SIG-M5 (cell line): ENCODE measurements at regions not wholly inside any gene's neighbourhood (a gene's known extent, or its start where the extent isn't known, plus 50 kb on each side); places are given as distances from the start of the nearest gene placed in this dataset.
"Not testable (repeated sequence)": the region's sequence is repeated elsewhere in the genome, so short reads cannot be mapped to it uniquely, and the experiment has no call there.

ENCODE experiments used
- DNase-seq: peaks from one replicate; lab custom pipeline; 2025; lab: John Stamatoyannopoulos, UW

DNA sequence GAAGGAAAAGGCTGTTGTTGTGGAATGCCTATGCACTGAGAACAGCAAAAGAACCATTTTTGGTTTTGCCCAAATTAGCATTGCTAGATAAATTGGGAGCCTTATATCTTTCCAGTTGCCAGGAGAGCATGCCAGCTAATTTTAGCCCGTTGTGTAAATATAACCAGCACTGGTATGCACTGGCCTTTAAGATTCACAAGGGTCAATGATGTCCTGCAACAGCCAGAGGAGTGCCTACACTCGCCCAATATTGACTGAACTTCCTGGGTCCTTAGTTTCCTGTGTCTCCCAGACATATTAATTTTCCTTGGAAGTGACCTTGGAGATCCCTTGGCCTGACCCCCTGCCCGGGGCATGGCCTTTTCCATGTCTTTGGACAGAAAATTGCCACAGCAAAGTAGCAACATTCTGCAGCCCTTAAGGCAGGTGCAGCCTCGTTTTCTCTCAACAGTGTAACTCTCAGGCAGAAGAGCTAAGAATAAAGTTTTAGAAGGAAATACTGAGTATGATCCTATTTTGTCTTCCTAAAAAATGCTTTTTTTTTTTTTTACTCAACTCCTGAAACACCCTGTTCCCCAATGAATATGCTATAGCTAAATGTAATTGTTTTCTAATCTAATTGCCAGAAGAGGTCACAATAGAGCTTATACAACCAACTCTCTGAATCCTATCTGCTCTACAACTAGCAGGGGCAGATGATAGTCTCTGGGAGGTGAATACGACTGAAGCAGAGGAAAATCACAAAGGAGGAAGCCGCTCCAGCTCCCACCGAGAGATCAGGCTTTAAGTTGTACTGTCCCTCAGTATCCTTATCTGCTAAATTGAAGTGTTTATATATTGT is 131.9 kb upstream of the PCGF5 start:
- no peak for DNase-seq

DNA sequence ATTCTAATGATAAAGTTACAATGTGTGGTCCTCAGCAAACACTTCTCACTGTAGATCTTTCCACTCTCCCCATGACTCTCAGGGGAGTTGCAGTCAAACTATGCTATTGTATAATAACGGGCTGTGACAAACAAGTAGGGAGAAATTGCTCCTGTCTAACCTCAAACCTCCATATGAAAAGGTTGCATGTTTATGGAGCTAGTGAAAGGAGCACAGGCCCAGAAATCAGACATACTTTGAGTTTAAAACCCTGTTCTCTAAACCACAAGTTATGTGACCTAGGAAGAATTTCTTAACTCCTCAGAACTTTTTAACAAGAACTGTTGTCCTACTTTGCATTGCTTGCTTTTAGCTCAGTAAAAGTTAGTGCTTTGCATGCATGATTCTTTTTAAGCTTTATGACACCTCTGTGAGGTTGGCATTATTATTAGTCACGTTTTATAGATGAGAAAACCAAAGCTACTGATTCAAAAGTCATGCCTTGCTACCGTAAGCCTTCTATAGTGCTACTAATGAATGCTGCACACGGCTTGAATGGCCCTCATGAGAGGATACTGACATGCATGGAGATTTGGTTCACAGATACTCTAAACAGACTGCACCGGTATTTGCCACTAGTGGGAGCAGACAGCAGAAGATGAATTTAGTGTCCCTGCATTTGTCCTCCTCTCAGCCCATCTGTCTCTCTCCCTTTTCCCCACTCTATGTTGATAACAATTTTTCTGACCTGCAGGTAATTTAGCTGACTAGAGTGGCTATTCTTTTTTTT is 129.5 kb upstream of the PCGF5 start:
- DNase-seq: no peak

DNA sequence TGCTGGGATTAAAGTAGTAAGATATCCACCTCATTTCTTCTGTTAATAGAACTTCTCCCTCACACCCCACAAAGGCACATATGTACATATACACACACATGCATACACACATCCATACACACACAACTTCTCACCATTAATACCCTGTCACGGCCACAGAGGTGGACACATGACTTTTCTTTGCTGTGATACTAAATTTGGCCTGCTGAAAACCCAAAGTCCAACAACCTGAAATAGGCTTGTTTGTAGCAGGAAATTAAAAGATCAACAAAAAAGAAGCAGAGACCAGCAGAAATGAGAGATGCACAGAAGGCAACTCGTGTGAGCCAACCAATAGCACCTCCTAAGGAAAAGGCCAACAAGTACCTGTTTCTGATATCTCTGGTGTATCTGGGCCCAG is 128.7 kb upstream of the PCGF5 start:
- no peak for DNase-seq

DNA sequence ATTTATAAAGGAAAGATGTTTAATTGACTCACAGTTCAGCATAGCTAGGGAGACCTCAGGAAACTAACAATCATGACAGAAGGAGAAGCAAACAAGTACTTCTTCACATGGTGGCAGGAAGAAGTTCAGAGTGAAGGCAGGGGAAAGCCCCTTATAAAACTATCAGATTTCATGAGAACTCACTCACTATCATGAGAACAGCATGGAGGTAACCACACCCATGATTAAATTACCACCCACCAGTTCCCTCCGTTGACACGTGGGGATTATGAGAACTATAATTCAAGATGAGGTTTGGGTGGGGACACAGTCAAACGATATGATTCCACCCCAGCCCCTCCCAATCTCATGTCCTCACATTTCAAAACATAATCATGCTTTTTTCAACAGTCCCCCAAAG is 124.2 kb upstream of the PCGF5 start:
- no peak for DNase-seq

DNA sequence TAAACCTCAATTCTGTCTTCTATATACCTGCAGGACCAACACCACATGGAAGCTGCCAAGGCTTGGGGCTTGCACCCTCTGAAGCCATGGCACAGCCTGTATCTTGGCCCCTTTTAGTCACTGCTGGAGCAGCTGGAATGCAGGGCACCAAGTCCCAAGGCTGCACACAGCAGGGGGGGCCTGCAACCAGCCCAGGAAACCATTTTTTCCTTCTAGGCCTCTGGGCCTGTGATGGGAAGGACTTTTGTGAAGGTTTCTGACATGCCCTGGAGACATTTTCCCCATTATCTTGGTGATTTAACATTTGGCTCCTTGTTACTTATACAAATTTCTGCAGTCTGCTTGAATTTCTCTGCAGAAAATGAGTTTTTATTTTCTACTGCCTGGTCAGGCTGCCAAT is 123.2 kb upstream of the PCGF5 start:
- DNase-seq: no peak

DNA sequence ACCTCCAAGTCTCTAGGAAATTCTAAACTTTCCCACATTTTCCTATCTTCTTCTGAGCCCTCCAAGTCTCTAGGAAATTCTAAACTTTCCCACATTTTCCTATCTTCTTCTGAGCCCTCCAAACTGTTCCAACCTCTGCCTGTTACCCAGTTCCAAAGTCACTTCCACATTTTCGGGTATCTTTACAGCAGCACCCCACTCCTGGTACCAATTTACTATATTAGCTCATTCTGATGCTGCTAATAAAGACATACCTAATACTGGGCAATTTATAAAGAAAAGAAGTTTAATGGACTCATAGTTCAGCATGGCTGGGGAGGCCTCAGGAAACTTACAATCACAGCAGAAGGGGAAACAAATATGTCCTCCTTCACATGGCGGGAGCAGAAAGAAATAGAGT is 122.4 kb upstream of the PCGF5 start:
- DNase-seq: not testable (repeated sequence)

DNA sequence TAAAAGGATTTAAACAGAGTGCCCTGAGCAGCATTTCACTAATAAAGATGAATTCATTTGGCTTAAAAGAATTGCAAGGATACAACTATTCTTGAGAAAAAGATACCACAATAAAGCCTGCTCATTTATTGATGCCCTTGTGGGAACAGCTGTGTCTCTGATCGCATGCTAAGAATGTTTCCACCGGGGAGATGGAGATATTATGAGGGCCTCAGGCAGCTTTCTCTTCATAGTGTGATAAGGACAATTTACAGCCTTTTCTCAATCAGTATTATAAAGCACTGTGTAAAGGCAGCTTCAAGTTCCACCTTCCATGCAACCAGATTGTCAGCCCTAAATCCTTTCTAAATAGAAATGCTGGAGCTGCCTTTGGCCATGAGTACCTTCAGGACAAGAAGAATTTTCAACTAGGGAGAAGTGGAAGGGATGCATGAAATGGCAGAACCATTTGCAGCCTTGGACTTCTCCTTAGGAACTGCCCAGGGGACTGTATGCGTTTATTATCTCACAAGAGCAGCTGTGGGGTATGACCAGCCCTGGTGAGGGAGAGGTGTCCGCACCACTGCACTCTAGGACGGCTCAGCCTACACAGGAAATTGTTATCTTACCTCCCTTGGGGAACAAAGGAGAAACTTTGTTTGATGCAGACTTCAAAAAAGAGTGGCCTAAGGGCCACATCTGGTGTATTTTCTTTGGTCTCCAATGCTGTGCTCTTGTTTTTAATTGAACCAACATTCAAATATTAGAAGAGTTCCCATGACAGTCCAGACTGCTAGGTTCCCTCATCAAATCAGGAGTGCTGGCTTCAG is 116.9 kb upstream of the PCGF5 start:
- no peak for DNase-seq

DNA sequence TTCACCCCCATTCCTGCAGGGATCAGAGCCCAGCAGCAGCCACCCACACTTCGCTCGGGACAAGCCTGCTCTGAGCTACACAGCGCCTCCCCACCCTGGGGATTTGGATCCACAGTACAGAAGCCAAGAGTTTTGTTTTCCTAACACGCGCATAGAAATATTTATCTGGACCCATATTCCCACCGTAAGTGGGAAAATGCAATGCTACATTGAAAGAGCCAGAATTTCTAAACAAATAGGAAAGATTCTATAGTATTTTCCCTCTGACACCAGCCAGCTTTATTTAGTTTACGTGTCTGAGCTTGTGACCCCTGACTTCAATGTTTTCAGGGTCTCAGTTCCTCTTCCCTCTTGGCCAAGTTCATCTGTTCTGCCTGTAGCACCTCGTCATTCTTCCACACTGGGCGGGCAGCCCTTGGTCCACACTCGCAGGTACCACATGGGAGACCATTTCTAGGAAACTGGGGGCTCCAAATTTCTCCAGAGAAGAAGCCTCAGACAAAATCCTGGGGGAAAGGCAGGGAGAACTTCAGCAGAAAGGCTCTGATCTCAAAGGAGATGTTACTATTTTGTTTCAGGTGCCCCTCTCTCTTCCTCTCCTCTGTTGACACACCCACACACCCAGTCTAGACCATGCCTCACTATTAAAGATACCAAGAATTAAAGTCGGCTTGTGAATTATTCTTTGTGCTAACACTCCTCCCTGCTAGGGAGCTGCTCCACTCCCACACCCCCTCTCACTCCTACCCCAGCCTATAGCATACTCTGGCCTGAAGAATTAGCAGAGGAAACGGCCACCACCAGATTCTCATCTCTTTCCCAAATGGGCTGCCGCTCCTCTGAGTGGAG is 116.0 kb upstream of the PCGF5 start:
- DNase-seq: no peak

DNA sequence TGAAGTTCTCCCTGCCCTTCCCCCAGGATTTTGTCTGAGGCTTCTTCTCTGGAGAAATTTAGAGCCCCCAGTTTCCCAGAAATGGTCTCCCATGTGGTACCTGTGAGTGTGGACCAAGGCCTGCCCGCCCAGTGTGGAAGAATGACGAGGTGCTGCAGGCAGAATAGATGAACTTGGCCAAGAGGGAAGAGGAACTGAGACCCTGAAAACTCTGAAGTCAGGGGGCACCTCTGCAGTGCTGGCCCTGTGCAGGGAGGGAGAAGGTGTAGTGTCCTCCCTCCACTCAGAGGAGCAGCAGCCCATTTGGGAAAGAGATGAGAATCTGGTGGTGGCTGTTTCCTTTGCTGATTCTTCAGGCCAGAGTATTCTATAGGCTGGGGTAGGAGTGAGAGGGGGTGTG is 115.2 kb upstream of the PCGF5 start:
- DNase-seq: no peak

DNA sequence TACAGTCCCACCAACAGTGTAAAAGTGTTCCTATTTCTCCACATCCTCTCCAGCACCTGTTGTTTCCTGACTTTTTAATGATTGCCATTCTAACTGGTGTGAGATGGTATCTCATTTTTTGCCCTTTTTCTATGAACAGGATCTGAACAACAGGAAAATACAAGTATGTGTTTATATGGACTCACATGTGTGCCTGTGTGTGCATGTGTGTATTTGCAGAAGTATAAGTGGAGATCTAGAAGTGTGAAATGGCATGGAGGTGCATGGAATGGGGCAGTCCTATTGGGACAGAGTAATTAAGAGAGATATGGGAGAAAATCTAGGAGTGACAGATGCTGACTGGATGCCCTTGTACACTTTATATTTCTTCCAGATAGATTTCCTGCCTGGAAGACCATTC is 111.6 kb upstream of the PCGF5 start:
- DNase-seq: no peak

DNA sequence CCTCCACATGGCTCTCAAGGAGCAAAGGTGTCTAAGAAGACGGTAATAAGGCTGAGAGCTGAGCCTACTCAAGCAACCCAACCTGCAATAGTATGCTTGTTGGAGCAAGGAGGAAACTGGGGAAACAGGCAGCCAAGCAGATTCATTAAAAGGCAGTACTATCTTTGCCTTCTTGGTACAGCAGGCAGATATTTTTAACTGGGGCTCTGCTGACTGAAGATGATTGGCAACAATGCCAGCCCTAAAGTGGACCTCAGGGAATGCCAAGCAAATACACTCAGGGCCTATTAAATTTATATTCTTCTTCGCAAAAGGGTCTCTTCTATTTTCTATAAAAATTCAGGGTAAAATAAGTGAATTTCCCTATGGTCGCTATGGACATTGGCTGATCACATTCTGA is 109.4 kb upstream of the PCGF5 start:
- DNase-seq: no peak

DNA sequence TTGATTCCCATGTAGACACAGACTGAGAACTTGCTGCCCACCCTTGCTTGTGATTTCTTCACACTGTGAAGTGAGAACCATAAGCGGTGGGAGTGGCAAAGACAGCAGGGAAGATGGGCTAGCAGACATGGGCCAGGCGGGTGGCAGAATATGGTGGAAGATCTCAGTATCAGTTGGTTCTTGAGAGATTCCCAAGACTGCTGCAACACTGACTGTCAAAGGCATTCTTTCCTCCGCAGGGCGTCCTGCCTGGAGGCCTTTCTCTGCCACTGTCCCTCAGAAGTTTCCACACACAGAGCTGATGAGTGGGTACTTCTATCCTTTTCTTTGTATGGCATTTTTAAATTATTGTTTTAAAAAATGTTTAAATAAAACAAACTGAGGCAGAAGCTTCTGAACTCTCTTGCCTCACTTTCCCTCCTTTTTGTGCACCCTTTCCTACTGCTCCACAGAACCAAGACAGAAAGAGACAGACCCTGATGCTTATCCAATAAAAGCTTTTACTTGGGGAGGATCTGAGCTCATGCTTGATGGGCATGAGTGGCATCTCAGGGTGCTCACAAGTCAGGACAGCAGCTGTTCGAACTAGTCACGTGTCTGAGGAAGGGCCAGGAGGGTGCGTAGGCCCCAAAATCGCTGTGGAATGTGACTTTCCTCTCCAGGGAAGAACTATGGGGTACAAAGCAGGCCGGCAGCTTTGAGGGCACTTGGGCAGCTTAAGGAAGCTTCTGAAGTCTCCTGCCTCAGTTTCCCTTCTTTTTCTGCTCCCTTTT is 104.7 kb upstream of the PCGF5 start:
- no peak for DNase-seq

DNA sequence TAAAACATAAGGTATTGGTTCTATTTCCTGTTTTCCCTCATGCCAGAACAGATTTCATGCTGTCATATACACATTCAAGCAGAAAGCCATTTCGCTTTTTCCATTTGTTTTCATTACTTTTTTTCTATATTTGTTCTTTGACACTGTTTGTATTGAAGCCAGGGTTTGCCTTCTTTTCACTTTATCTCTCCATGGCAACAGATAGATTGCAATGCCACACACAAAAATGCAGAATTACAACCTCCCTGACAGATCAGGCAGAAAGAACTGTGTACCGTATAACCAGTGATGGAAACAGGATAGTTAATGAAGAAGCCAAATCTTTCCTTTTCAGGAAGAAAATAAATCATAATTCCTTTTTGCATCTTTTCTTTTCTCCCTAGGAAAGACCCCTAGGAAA is 103.0 kb upstream of the PCGF5 start:
- no peak for DNase-seq

DNA sequence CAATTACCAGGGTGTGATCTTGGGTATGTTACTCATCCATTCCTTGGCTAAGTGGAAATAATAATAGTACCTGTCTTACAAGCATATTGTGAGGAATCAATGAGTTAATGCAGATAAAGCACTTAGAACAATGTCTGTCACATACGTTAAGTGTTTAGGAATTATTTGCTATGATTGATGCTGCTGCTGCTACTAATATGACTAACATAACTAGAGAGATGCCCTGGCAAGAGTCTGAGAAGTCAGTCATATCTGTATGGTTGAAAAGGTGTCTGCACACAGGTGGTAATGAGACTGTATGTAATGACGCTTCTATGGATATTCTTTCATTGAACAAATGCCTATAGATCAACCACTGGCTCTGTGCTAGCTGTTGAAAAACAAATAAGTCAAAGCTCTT is 100.1 kb upstream of the PCGF5 start:
- no peak for DNase-seq

DNA sequence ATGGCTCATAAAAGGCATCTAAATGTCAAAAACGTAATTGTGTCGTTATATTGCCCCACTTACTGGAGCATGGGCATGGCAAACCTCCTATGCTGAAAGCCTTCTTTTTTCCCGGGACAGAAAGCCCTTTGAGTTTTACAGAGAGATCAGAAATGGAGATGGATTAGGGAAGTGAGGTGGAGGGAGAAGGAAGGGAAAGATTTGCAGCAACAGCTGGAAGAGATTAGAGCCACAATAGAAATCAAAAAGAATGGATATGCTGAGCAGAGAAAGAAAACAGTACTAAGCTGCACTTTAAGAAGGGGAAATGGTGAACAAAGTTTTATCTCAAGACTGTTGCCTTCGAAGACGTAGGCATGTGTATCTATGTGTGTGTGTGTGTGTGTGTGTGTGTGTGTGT is 97.2 kb upstream of the PCGF5 start:
- no peak for DNase-seq

DNA sequence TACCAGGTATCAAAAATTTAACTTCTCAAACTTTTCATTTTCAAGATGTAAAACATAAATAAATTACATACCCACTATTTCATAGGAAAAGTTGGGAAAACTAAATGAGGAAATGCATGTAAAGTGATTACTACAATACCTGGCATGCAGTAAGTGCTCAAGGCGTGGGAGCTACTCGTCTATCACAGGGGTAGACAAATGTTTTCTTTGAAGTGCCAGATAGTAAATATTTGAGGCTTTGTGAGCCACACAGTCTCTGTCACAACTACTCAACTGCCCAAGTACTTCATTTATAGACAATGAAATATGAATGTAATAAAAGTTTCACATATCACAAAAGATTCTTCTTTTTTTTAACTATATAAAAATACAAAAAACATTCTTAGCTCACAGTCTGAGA is 96.4 kb upstream of the PCGF5 start:
- no peak for DNase-seq

DNA sequence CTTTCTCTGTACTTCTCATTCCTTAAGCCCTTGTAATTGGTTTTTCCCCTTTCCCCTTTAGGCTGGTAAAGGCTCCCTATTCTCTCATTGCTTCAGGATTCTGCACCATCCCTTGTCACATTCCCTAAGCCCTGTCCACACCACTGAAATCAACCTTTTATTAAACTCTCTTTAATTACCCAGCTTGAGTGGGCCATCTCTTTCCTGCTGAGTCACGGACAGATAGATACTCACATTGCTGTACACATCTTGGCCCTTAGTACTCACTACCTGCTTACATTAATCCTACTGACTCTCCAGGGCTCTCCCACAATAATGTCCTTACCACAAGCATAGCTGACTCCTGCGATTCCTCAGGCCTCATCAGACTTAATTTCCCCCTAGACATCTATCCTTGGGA is 94.0 kb upstream of the PCGF5 start:
- DNase-seq: no peak

DNA sequence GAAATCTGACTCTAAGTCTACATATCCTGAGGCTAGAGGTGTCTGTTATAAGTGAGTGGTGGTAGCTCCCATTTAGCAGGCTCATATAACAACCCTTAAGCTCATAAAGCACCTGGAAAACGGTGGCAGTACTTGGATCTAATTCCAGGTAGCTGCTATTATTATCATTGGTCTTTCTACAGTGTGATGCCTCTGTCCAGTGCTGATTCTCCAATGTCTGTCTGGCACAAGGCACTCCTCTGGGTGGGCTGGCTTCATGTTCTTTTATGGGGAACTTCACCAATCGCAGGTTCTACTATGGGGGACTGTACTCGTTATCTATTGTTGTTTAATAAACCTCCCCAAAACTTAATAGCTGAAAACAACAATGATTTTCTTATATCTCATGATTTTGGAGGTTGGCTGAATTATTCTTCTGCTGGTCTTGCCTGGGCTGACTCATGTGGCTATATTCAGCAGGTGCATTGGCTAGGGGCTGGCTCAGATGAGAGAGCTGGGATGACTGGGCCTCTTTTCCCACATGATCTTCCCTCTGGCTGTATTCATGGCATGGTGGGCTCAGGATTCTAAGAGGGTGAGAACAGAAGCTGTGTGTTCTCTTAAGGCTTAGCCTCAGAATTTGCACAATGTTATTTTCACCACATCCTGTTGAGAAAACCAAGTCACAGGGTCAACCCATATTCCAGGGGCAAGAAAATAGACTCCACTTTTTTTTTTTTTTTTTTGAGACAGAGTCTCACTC is 93.0 kb upstream of the PCGF5 start:
- no peak for DNase-seq

DNA sequence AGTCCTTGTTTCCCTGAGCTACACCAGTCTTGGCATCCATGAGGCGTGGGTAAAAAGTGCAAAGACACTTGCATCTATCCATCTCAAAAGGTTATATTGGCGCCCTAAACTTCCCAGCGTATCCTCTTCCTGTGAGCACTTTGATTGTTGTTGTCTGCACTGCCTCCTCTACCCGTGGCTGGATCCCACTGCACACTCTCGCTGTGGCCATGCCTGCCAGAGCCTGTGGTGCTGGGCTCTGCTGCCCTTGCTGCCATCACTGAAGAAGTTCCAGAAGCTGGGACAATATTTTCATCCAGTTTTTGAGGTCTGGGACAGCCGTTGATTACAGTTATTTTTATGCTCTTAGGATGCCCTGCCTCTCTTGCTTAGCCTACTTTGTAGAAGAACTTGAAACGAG is 85.3 kb upstream of the PCGF5 start:
- DNase-seq: no peak

DNA sequence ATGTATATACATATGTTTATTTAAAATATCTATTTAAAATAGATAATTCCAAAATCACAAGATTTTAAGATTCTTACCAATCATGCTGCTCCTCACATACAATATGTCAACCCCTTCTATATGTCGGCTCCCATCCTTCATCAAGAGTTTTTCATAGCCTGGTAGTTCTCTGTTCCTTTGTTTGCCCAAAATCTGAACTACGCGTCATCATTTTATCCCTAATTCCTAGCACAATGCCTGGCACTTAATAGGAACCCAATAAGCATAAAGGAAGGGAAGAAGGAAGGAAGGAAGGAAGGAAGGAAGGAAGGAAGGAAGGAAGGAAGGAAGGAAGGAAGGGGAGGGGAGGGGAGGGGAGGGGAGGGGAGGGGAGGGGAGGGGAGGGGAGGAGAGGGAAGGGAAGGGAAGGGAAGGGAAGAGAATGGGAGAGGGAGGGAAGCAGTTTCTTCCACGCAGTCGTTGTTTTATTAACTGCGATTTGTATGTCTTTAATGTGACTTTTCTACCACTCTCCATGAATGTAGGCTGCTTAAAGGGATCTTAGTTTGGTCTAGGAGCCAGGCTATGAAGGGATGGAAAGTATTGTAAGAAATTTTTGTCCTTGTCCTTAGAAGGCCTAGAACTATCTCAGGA is 83.3 kb upstream of the PCGF5 start:
- no peak for DNase-seq
